22Rv1 (cell line): ENCODE measurements at regions not wholly inside any gene's neighbourhood (a gene's known extent, or its start where the extent isn't known, plus 50 kb on each side); places are given as distances from the start of the nearest gene placed in this dataset.

Experiments used
- CTCF ChIP-seq: fragments of 450-650 bp; IDR thresholded peaks from 2 replicates; pipeline ENCODE4 v1.5.1; 2017; ENCODE audit warnings: mild to moderate bottlenecking
- ZFX ChIP-seq: fragments of 450-650 bp; IDR thresholded peaks from 2 replicates; pipeline ENCODE4 v1.6.1; 2017; ENCODE audit warnings: antibody characterized with exemption, borderline replicate concordance

- TF ChIP-seq CTCF = no peak
- TF ChIP-seq ZFX = no peak
Observed at GRCh38 chr6:752438-752837, 59.5 kb upstream of the EXOC2 start.
